Hepatocyte (in vitro differentiated cells): ENCODE measurements at regions not wholly inside any gene's neighbourhood (a gene's known extent, or its start where the extent isn't known, plus 50 kb on each side); places are given as distances from the start of the nearest gene placed in this dataset.
"Not testable (repeated sequence)": the region's sequence is repeated elsewhere in the genome, so short reads cannot be mapped to it uniquely, and the experiment has no call there.

ENCODE experiments used
- DNase-seq: peaks from one replicate; pipeline ENCODE4 v3.0.0-alpha.2; 2016; ENCODE audit warnings: low spot score
- H2AFZ ChIP-seq: fragments of 200-600 bp; sonication (generic); 2 replicates; pipeline ENCODE4 v1.6.0; 2016; ENCODE audit warnings: antibody characterized with exemption, mild to moderate bottlenecking
- H3K27ac ChIP-seq: fragments of 200-600 bp; sonication (generic); 2 replicates; pipeline ENCODE4 v1.5.1; 2016; ENCODE audit warnings: mild to moderate bottlenecking
- H3K27me3 ChIP-seq: fragments of 200-600 bp; sonication (generic); 2 replicates; pipeline ENCODE4 v1.6.1; 2016
- H3K36me3 ChIP-seq: fragments of 200-600 bp; sonication (generic); replicated peaks from 2 replicates; pipeline ENCODE4 v1.5.1; 2016; ENCODE audit warnings: low read depth; ENCODE audit not compliant: insufficient read depth
- H3K4me1 ChIP-seq: fragments of 200-600 bp; sonication (generic); 2 replicates; pipeline ENCODE4 v1.5.1; 2016; ENCODE audit warnings: mild to moderate bottlenecking, moderate library complexity; ENCODE audit not compliant: insufficient read depth
- H3K4me2 ChIP-seq: fragments of 200-600 bp; sonication (generic); 2 replicates; pipeline ENCODE4 v1.6.0; 2016
- H3K4me3 ChIP-seq: fragments of 200-600 bp; sonication (generic); 2 replicates; pipeline ENCODE4 v1.5.1; 2016; ENCODE audit warnings: mild to moderate bottlenecking
- H3K79me2 ChIP-seq: fragments of 200-600 bp; sonication (generic); 2 replicates; pipeline ENCODE4 v1.6.0; 2017; ENCODE audit warnings: mild to moderate bottlenecking
- H3K9me2 ChIP-seq: fragments of 200-600 bp; sonication (generic); replicated peaks from 2 replicates; pipeline ENCODE4 v1.6.0; 2017; ENCODE audit warnings: mild to moderate bottlenecking; ENCODE audit not compliant: insufficient read depth
- H3K9me3 ChIP-seq: fragments of 200-600 bp; sonication (generic); 2 replicates; pipeline ENCODE4 v1.5.1; 2016; ENCODE audit warnings: low read depth, mild to moderate bottlenecking
- H4K20me1 ChIP-seq: fragments of 200-600 bp; sonication (generic); 2 replicates; pipeline ENCODE4 v1.6.0; 2016; ENCODE audit warnings: mild to moderate bottlenecking; ENCODE audit not compliant: insufficient read depth, poor library complexity, severe bottlenecking
- EZH2 ChIP-seq: fragments of 200-600 bp; sonication (generic); IDR thresholded peaks from 2 replicates; pipeline ENCODE4 v1.6.1; 2016; ENCODE audit warnings: antibody characterized with exemption, mild to moderate bottlenecking, borderline replicate concordance
- EZH2phosphoT487 ChIP-seq: fragments of 200-600 bp; sonication (generic); IDR thresholded peaks from one replicate; pipeline ENCODE4 v1.6.1; 2018; ENCODE audit warnings: antibody characterized with exemption, mild to moderate bottlenecking, low read depth, moderate library complexity; ENCODE audit not compliant: unreplicated experiment, severe bottlenecking
- WGBS: methylation state at CpG from one replicate; pipeline ENCODE4 v1.1.6; 2016; ENCODE audit warnings: low lambda C conversion rate; ENCODE audit errors: missing lambda C conversion rate; 5-methylcytosine and 5-hydroxymethylcytosine counted together
- TF ChIP-seq, protein P1 (sequence below): fragments of 200-600 bp; sonication (generic); IDR thresholded peaks from 2 replicates; pipeline ENCODE4 v1.5.1; 2016; ENCODE audit warnings: antibody characterized with exemption, mild to moderate bottlenecking; ENCODE audit not compliant: poor library complexity

DNA sequence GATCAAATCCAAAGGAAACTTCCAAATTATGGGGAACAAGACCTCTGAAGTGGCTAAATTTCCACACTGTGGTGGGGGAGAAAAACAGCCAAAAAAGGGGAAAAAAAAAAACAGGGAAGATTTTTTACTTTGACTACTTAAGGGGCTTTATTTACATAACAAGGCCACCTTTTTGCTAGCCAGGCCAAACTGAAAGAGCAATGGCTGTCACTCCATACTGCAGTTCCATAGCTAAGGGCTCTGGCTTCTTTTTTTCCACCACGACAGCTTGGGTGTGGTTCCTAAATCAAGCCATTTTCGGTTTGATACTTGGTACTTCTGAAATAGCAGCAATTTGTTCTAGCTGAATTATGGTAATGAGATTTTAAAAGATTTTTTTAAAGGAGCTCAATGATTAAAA is 76.4 kb upstream of the ANTXRL start:
- not testable (repeated sequence) for H3K4me2 ChIP-seq, H3K27ac ChIP-seq, H3K27me3 ChIP-seq, H3K4me3 ChIP-seq, H3K4me1 ChIP-seq, H3K36me3 ChIP-seq, H3K9me2 ChIP-seq, H3K79me2 ChIP-seq, H2AFZ ChIP-seq, H3K9me3 ChIP-seq, H4K20me1 ChIP-seq, DNase-seq
- WGBS = no CpG with 5 or more reads among the region's 2 CpGs

DNA sequence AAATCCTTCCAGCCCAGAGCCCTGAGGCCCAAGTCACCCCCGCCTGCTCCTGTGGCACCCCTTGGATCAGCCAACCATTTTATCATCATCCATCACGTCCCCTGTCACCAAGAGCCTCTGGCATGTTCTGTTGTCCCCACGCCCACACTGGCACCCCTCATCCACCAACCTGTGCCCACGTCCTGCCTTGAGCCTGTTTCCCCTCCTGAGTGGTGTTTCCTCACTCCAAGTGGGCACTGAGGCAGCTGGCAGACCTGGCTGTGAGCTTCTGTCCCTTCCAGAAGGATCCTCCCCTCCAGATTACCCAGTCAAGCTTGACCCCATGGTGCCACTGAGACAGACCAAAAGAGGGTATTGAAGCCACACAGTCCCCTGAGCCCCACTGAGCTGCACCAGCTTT is 71.4 kb upstream of the ANTXRL start:
- no peak overlapping the region for H3K27ac ChIP-seq
- H2AFZ ChIP-seq = no peak overlapping the region
- no peak for DNase-seq
- H3K4me2 ChIP-seq = no peak overlapping the region
- TF ChIP-seq EZH2phosphoT487 (no peak), EZH2 (no peak)
- TF ChIP-seq, protein P1, sequence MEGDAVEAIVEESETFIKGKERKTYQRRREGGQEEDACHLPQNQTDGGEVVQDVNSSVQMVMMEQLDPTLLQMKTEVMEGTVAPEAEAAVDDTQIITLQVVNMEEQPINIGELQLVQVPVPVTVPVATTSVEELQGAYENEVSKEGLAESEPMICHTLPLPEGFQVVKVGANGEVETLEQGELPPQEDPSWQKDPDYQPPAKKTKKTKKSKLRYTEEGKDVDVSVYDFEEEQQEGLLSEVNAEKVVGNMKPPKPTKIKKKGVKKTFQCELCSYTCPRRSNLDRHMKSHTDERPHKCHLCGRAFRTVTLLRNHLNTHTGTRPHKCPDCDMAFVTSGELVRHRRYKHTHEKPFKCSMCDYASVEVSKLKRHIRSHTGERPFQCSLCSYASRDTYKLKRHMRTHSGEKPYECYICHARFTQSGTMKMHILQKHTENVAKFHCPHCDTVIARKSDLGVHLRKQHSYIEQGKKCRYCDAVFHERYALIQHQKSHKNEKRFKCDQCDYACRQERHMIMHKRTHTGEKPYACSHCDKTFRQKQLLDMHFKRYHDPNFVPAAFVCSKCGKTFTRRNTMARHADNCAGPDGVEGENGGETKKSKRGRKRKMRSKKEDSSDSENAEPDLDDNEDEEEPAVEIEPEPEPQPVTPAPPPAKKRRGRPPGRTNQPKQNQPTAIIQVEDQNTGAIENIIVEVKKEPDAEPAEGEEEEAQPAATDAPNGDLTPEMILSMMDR = no peak
- no peak overlapping the region for H3K4me3 ChIP-seq
- no peaks in the 10 kb centered on the region for H3K9me2 ChIP-seq
- no peaks in the 10 kb centered on the region for H3K27me3 ChIP-seq
- H3K4me1 ChIP-seq = peaks cover 7% of the 10 kb centered on the region
- no peaks in the 10 kb centered on the region for H3K9me3 ChIP-seq
- 85% methylated on average over 4 of the region's 4 CpGs for WGBS
- H3K79me2 ChIP-seq = no peaks in the 10 kb centered on the region
- no peaks in the 10 kb centered on the region for H3K36me3 ChIP-seq
- no peaks in the 10 kb centered on the region for H4K20me1 ChIP-seq

DNA sequence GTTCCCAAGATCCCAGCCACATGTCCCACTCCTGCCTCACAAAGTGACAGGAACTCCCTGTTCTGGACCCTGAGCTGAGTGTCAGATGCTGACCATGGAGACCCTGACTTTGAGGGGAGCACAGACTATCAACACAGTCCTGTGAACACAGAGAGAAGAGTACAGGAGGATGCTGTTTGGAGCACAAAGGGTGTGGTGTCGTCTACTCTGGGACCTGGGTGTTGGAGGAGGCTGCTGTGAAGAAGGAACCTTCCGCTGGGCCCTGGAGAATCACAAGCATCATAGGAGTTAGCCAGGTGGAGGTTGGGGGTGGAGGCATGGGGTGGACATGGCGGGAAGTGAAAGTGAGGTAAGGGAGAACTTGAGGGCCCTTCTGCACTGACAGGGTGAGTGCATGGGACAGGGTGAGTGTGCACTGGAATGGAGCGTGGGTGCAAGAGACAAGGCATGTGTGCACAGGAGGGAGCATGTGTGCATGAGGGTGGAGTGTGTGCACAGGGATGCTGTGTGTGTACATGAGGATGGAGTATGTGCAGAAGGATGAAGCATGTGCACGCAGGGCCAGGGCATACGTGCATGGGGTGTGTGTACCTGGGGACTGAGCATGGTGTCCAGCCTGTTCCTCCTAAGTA is 70.7 kb upstream of the ANTXRL start:
- H3K4me3 ChIP-seq = no peak overlapping the region
- no peak overlapping the region for H2AFZ ChIP-seq
- H3K4me2 ChIP-seq = no peak overlapping the region
- 94% methylated on average over 6 of the region's 6 CpGs for WGBS
- no peaks in the 10 kb centered on the region for H3K9me3 ChIP-seq
- H3K9me2 ChIP-seq = no peaks in the 10 kb centered on the region
- peaks cover 7% of the 10 kb centered on the region for H3K4me1 ChIP-seq
- no peak for DNase-seq
- TF ChIP-seq, protein P1 = no peak
- TF ChIP-seq EZH2 (no peak), EZH2phosphoT487 (no peak)
- no peaks in the 10 kb centered on the region for H3K36me3 ChIP-seq
- H3K27ac ChIP-seq = no peak overlapping the region
- no peaks in the 10 kb centered on the region for H4K20me1 ChIP-seq
- H3K79me2 ChIP-seq = no peaks in the 10 kb centered on the region
- H3K27me3 ChIP-seq = no peaks in the 10 kb centered on the region

DNA sequence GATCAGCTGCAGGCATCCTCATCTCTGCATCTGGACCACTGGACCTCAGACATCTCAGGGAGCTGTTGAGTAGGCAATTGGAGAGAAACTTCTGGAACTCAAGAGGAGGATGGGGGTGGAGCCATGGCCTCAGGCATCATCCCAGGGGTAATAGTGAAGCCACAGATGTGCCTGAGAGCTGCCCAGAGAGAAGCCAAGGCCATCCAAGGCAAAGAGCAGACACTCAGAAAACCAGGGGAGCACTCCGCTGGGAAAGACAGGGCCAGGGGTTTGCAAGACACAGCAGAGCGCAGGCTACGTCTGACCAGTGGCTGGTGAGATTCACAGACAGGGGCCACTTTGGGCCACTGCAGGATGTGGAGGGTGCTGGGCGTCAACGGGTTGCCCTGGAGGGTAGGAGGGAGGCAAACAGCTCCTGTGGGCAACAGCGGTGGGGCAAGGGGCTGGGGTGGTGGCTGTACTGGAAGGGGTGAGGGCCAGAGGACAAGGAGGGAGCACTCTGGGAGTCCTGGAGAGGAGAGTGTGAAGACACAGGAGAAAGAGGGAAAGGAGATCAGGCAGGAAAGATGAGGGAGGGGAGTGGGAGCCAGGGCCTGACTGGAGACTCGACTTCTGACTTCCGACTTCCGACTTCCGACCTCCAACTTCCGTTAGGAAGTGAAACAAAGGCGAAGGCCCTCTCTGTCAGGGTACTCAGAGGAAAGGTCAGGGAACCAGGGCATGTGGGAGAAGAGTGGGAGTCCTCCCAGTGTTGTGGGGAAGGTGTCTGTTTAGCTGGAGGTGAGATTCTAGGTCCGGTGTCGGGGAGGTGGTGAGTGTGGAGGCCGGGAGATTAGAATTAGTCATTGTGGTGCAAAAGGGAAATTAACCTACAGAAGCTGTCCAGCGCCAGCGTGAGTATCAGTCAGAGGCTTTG is 69.7 kb upstream of the ANTXRL start:
- Histone ChIP-seq H3K4me1 (peaks cover 7% of the 10 kb centered on the region), H3K9me3 (no peaks in the 10 kb centered on the region), H2AFZ (no peak overlapping the region), H3K27me3 (no peaks in the 10 kb centered on the region), H4K20me1 (no peaks in the 10 kb centered on the region), H3K27ac (no peak overlapping the region), H3K36me3 (no peaks in the 10 kb centered on the region), H3K79me2 (no peaks in the 10 kb centered on the region), H3K9me2 (no peaks in the 10 kb centered on the region), H3K4me3 (no peak overlapping the region), H3K4me2 (no peak overlapping the region)
- 87% methylated on average over 17 of the region's 17 CpGs for WGBS
- TF ChIP-seq, protein P1 = no peak
- TF ChIP-seq EZH2 (no peak), EZH2phosphoT487 (no peak)
- no peak for DNase-seq
